Chondrocyte (in vitro differentiated cells): ENCODE measurements at regions not wholly inside any gene's neighbourhood (a gene's known extent, or its start where the extent isn't known, plus 50 kb on each side); places are given as distances from the start of the nearest gene placed in this dataset.
"Not testable (repeated sequence)": the region's sequence is repeated elsewhere in the genome, so short reads cannot be mapped to it uniquely, and the experiment has no call there.

Experiments used
- DNase-seq: peaks from one replicate; pipeline ENCODE4 v3.0.0; 2021; ENCODE audit warnings: mixed read lengths, low spot score
- H3K27ac Mint-ChIP-seq: one replicate; pipeline ENCODE4 v1.8.0; 2021; ENCODE audit warnings: mild to moderate bottlenecking, moderate library complexity, mixed read lengths; ENCODE audit not compliant: unreplicated experiment
- H3K27me3 Mint-ChIP-seq: 2 replicates; pipeline ENCODE4 v1.8.0; 2021; ENCODE audit warnings: low read depth, mixed read lengths
- H3K36me3 Mint-ChIP-seq: 2 replicates; pipeline ENCODE4 v1.8.0; 2021; ENCODE audit warnings: low read depth, mixed read lengths
- H3K4me1 Mint-ChIP-seq: 2 replicates; pipeline ENCODE4 v1.8.0; 2021; ENCODE audit warnings: low read depth, mild to moderate bottlenecking, mixed read lengths
- H3K4me3 Mint-ChIP-seq: one replicate; pipeline ENCODE4 v1.8.0; 2021; ENCODE audit warnings: mild to moderate bottlenecking, moderate library complexity, mixed read lengths; ENCODE audit not compliant: unreplicated experiment
- H3K9me3 Mint-ChIP-seq: 2 replicates; pipeline ENCODE4 v1.8.0; 2021; ENCODE audit warnings: low read depth, mixed read lengths
- TF ChIP-seq, protein P1 (sequence below): fragments of 200-600 bp; sonication (generic); IDR thresholded peaks from 2 replicates; pipeline ENCODE4 v1.5.0; 2021; ENCODE audit warnings: antibody characterized with exemption, mild to moderate bottlenecking, moderate library complexity

DNA sequence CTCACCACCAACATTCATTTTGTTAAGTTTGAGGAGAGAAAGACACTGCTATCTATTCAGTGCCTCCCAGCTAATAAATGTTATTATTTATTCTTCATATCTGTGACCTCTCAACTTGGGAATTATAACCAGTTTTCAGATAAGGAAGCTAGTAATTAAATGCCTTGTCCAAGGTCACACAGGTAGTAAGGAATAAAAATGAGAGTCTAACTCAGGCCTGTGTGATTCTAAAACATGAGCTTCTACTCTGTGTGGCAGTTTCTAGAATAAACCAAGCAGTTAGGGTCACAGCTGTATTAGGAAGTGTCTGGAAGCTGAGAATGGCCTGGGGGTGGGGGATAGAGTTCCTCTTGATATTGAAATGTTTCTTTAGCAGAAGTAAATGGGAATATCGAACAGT, 137.8 kb upstream of the LRATD1 start:
- H3K27me3 Mint-ChIP-seq, result no peaks in the 10 kb centered on the region
- TF ChIP-seq, protein P1, sequence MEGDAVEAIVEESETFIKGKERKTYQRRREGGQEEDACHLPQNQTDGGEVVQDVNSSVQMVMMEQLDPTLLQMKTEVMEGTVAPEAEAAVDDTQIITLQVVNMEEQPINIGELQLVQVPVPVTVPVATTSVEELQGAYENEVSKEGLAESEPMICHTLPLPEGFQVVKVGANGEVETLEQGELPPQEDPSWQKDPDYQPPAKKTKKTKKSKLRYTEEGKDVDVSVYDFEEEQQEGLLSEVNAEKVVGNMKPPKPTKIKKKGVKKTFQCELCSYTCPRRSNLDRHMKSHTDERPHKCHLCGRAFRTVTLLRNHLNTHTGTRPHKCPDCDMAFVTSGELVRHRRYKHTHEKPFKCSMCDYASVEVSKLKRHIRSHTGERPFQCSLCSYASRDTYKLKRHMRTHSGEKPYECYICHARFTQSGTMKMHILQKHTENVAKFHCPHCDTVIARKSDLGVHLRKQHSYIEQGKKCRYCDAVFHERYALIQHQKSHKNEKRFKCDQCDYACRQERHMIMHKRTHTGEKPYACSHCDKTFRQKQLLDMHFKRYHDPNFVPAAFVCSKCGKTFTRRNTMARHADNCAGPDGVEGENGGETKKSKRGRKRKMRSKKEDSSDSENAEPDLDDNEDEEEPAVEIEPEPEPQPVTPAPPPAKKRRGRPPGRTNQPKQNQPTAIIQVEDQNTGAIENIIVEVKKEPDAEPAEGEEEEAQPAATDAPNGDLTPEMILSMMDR, result no peak
- H3K27ac Mint-ChIP-seq, result no peak overlapping the region
- DNase-seq, result no peak
- peaks cover 4% of the 10 kb centered on the region for H3K9me3 Mint-ChIP-seq
- H3K4me1 Mint-ChIP-seq, result no peaks in the 10 kb centered on the region
- no peak overlapping the region for H3K4me3 Mint-ChIP-seq
- H3K36me3 Mint-ChIP-seq, result no peaks in the 10 kb centered on the region

DNA sequence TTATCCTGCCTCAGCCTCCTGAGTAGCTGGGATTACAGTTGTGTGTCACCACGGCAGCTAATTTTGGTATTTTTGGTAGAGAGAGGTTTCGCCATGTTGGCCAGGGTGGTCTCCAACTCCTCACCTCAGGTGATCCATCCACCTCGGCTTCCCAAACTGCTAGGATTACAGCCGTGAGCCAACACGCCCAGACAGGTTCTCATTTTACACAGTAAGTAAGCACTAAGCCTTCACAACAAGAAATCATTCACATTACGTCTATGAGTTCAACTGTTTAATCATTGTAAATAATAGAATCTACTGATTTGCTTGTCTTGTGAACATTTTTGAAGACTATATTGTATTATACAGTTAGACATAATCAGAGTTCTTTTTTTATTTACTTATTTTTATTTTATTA, 131.5 kb upstream of the LRATD1 start:
- H3K27ac Mint-ChIP-seq, result no peak overlapping the region
- H3K4me3 Mint-ChIP-seq, result no peak overlapping the region
- no peaks in the 10 kb centered on the region for H3K4me1 Mint-ChIP-seq
- TF ChIP-seq, protein P1, result no peak
- no peak for DNase-seq
- peaks cover 7% of the 10 kb centered on the region for H3K9me3 Mint-ChIP-seq
- no peaks in the 10 kb centered on the region for H3K27me3 Mint-ChIP-seq
- H3K36me3 Mint-ChIP-seq, result no peaks in the 10 kb centered on the region

DNA sequence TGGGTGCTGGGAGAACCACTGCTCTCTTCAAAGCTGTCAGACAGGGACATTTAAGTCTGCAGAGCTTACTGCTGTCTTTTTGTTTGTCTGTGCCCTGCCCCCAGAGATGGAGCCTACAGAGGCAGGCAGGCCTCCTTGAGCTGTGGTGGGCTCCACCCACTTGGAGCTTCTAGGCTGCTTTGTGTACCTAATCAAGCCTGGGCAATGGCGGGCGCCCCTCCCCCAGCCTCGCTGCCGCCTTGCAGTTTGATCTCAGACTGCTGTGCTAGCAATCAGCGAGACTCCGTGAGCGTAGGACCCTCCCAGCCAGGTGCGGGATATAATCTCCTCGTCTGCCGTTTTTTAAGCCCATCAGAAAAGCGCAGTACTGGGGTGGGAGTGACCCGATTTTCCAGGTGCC, 125.6 kb upstream of the LRATD1 start:
- not testable (repeated sequence) for H3K36me3 Mint-ChIP-seq, H3K9me3 Mint-ChIP-seq, H3K4me1 Mint-ChIP-seq, H3K4me3 Mint-ChIP-seq, DNase-seq, H3K27ac Mint-ChIP-seq, H3K27me3 Mint-ChIP-seq

DNA sequence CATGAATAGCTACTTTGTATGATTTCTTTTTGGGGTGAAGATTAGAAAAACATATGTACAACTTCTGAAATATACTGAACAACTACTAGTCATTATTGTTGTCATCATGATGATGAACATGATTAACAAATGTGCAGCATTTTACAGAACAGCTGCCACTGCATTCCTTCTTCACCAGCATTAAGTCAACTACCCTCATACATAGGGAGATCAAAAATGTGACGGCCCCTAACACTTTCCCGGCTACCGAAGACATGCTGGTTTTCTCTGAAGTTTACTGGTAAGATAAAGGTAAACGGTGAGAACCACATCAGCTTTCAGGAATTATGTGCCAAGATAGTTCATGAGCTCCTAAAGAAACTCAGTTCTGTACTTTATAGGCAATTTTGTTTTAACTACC, 121.0 kb upstream of the LRATD1 start:
- Mint-ChIP-seq H3K36me3 (no peaks in the 10 kb centered on the region), H3K9me3 (peaks cover 8% of the 10 kb centered on the region), H3K27ac (no peak overlapping the region), H3K4me3 (no peak overlapping the region), H3K4me1 (no peaks in the 10 kb centered on the region), H3K27me3 (no peaks in the 10 kb centered on the region)
- DNase-seq, result no peak
- TF ChIP-seq, protein P1, result no peak

DNA sequence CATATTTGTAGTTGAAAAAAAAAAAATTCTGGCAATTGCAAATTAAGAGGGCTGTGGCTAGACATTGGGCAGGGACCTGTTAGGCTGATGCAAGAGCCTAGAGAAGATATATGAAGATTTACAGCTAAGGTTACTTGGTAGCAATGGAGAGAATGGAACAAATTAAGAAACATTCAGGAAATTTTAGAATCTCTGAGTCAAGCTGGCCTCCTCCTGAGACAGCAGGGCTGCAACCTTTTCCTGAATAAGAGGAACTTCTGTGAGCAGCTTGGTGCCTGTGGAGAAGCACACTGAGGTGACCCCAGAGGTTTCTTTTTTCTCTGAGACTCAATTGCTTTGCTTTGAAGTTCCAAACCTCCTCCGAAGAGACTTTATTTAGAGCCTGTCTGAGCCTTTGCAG, 118.6 kb upstream of the LRATD1 start:
- Mint-ChIP-seq H3K4me1 (peaks cover 5% of the 10 kb centered on the region), H3K27me3 (no peaks in the 10 kb centered on the region), H3K9me3 (peaks cover 8% of the 10 kb centered on the region), H3K4me3 (no peak overlapping the region), H3K36me3 (no peaks in the 10 kb centered on the region), H3K27ac (no peak overlapping the region)
- no peak for DNase-seq
- TF ChIP-seq, protein P1, result no peak

DNA sequence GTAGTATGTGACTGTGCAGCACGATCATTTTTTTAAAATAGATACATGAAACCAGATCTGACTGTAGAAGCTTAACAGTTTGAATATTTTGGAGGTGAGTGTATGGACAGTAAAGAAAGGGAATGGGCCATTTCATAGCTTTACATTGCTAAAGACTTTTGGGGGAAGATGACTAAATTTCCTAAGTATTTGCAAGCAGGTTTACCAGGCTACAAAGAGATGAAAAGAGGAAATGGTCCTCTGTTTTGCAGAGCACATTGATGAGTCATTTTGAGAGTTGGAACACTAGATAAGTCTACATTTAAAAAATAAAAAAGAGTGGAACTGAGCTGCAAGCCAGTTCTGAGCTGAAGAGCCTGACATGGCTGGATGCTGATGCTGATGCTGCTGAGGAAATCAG, 115.7 kb upstream of the LRATD1 start:
- no peak for DNase-seq
- H3K4me3 Mint-ChIP-seq, result no peak overlapping the region

More for the DNA sequence above, 115.7 kb upstream of the LRATD1 start:
- Mint-ChIP-seq H3K27me3 (no peaks in the 10 kb centered on the region), H3K36me3 (no peaks in the 10 kb centered on the region), H3K4me1 (peaks cover 5% of the 10 kb centered on the region), H3K27ac (no peak overlapping the region), H3K9me3 (no peaks in the 10 kb centered on the region)
- TF ChIP-seq, protein P1, result no peak
